ENCODE measurements at regions not wholly inside any gene's neighbourhood (a gene's known extent, or its start where the extent isn't known, plus 50 kb on each side); places are given as distances from the start of the nearest gene placed in this dataset.

DNA sequence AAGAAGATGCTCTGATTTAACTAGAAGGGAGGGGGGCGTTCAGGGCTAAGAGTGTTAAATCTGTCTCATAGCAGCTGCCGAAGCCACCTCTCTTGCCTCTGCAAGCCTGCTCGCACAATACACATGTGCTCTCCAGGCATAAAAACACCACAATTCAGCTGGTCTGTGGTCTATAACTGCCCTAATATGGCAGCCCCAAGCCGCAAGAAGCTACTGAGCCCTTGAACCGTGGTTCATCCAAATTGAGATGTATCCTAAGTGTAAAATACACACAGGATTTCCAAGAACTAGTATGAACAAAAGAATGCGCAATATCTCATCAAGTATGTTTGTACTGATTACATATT is 70.8 kb upstream of the FGFR2 start:
- no peak for TF ChIP-seq SPI1 (IDR thresholded peaks at IDR 0.05; ENCODE audit: borderline replicate concordance, low read depth)
- no peak for TF ChIP-seq GABPA (IDR thresholded peaks at IDR 0.05; ENCODE audit: low read depth)
- TF ChIP-seq, protein P1, sequence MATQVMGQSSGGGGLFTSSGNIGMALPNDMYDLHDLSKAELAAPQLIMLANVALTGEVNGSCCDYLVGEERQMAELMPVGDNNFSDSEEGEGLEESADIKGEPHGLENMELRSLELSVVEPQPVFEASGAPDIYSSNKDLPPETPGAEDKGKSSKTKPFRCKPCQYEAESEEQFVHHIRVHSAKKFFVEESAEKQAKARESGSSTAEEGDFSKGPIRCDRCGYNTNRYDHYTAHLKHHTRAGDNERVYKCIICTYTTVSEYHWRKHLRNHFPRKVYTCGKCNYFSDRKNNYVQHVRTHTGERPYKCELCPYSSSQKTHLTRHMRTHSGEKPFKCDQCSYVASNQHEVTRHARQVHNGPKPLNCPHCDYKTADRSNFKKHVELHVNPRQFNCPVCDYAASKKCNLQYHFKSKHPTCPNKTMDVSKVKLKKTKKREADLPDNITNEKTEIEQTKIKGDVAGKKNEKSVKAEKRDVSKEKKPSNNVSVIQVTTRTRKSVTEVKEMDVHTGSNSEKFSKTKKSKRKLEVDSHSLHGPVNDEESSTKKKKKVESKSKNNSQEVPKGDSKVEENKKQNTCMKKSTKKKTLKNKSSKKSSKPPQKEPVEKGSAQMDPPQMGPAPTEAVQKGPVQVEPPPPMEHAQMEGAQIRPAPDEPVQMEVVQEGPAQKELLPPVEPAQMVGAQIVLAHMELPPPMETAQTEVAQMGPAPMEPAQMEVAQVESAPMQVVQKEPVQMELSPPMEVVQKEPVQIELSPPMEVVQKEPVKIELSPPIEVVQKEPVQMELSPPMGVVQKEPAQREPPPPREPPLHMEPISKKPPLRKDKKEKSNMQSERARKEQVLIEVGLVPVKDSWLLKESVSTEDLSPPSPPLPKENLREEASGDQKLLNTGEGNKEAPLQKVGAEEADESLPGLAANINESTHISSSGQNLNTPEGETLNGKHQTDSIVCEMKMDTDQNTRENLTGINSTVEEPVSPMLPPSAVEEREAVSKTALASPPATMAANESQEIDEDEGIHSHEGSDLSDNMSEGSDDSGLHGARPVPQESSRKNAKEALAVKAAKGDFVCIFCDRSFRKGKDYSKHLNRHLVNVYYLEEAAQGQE (IDR thresholded peaks at IDR 0.05; ENCODE audit: insufficient replicate concordance, low read depth): no peak
- TF ChIP-seq, protein P2, sequence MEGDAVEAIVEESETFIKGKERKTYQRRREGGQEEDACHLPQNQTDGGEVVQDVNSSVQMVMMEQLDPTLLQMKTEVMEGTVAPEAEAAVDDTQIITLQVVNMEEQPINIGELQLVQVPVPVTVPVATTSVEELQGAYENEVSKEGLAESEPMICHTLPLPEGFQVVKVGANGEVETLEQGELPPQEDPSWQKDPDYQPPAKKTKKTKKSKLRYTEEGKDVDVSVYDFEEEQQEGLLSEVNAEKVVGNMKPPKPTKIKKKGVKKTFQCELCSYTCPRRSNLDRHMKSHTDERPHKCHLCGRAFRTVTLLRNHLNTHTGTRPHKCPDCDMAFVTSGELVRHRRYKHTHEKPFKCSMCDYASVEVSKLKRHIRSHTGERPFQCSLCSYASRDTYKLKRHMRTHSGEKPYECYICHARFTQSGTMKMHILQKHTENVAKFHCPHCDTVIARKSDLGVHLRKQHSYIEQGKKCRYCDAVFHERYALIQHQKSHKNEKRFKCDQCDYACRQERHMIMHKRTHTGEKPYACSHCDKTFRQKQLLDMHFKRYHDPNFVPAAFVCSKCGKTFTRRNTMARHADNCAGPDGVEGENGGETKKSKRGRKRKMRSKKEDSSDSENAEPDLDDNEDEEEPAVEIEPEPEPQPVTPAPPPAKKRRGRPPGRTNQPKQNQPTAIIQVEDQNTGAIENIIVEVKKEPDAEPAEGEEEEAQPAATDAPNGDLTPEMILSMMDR (IDR thresholded peaks at IDR 0.05; ENCODE audit: insufficient read depth, low read length): no peak
- TF ChIP-seq POLR2AphosphoS5 (IDR thresholded peaks at IDR 0.05; ENCODE audit: low read depth): no peak
- DNase-seq (ENCODE audit: low read depth in 1 of 2, low spot score in 1 of 2): no peak
- Histone ChIP-seq H3K27me3 (ENCODE audit: insufficient read depth, poor library complexity, severe bottlenecking) (peaks cover 7% of the 10 kb centered on the region), H3K27ac (replicated peaks) (no peak overlapping the region), H3K4me3 (replicated peaks; ENCODE audit: insufficient read depth, low read length) (no peak overlapping the region)

GRCh38 chr10:121668314-121669027 is 70.2 kb upstream of the FGFR2 start:
- Histone ChIP-seq H3K27me3 (ENCODE audit: insufficient read depth, poor library complexity, severe bottlenecking) (peaks cover 7% of the 10 kb centered on the region), H3K27ac (replicated peaks) (no peak overlapping the region), H3K4me3 (replicated peaks; ENCODE audit: insufficient read depth, low read length) (no peak overlapping the region)
- DNase-seq (ENCODE audit: low read depth in 1 of 2, low spot score in 1 of 2): no peak
- TF ChIP-seq, protein P1 (IDR thresholded peaks at IDR 0.05; ENCODE audit: insufficient replicate concordance, low read depth): no peak
- TF ChIP-seq, protein P2 (IDR thresholded peaks at IDR 0.05; ENCODE audit: insufficient read depth, low read length): no peak
- TF ChIP-seq GABPA (IDR thresholded peaks at IDR 0.05; ENCODE audit: low read depth) (no peak), POLR2AphosphoS5 (IDR thresholded peaks at IDR 0.05; ENCODE audit: low read depth) (no peak), SPI1 (IDR thresholded peaks at IDR 0.05; ENCODE audit: borderline replicate concordance, low read depth) (no peak)

DNA sequence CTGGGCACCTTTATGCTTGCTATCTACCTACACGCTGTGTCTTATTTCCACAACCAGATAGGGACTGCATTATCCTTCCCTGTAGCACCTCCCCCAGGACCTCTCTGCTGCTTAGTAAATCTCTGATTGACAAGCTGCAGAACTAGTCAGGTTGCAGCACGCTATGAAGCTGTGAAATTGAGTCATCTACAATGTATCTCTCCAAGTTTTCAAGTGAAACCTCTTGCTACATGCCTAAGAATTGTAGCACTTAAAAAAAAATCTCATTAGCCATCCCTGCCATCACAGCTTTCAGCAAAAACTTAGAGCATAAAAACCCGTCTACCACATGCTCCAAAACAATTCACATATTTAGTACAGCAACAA is 69.7 kb upstream of the FGFR2 start:
- Histone ChIP-seq H3K4me3 (replicated peaks; ENCODE audit: insufficient read depth, low read length) (no peak overlapping the region), H3K27ac (replicated peaks) (no peak overlapping the region), H3K27me3 (ENCODE audit: insufficient read depth, poor library complexity, severe bottlenecking) (peaks cover 7% of the 10 kb centered on the region)
- TF ChIP-seq GABPA (IDR thresholded peaks at IDR 0.05; ENCODE audit: low read depth): no peak
- TF ChIP-seq POLR2AphosphoS5 (IDR thresholded peaks at IDR 0.05; ENCODE audit: low read depth): no peak
- TF ChIP-seq, protein P1 (IDR thresholded peaks at IDR 0.05; ENCODE audit: insufficient replicate concordance, low read depth): no peak
- TF ChIP-seq, protein P2 (IDR thresholded peaks at IDR 0.05; ENCODE audit: insufficient read depth, low read length): no peak
- TF ChIP-seq SPI1 (IDR thresholded peaks at IDR 0.05; ENCODE audit: borderline replicate concordance, low read depth): no peak
- DNase-seq (ENCODE audit: low read depth in 1 of 2, low spot score in 1 of 2): no peak

Data from HL-60 (cell line).